B cell (primary cell): ENCODE measurements at regions not wholly inside any gene's neighbourhood (a gene's known extent, or its start where the extent isn't known, plus 50 kb on each side); places are given as distances from the start of the nearest gene placed in this dataset.
"Not testable (repeated sequence)": the region's sequence is repeated elsewhere in the genome, so short reads cannot be mapped to it uniquely, and the experiment has no call there.

Experiments
- ATAC-seq: fragments of 200-7000 bp; cut with Tn5 transposase; one replicate; pipeline ENCODE4 v1.10.0; 2021; ENCODE audit warnings: low read depth, mild to moderate bottlenecking, moderate number of reproducible peaks, moderate library complexity
- CTCF ChIA-PET: fragments of 350-600 bp; sonication (Branson Sonifier 250); formaldehyde crosslinking; loops from one replicate; lab custom pipeline; 2021; ENCODE audit warnings: antibody characterized with exemption, inconsistent platforms; lab: Charles Lee
- POLR2A ChIA-PET: fragments of 350-600 bp; sonication (Branson Sonifier 250); formaldehyde crosslinking; loops from one replicate; lab custom pipeline; 2021; ENCODE audit warnings: antibody characterized with exemption; lab: Charles Lee
- DNase-seq: peaks from one replicate; pipeline ENCODE4 v3.0.0; 2013
- H2AFZ ChIP-seq: 2 replicates; pipeline ENCODE4 v1.6.1; 2012; ENCODE audit warnings: mild to moderate bottlenecking, low read depth, low read length; ENCODE audit not compliant: insufficient read depth, poor library complexity, severe bottlenecking
- H3K27ac ChIP-seq, 2 donors: 1 replicate in 1 of 2; 2 replicates in 1 of 2; pipeline ENCODE4 v1.5.1; 2012 to 2013; ENCODE audit warnings: low read length in 2 of 2, mild to moderate bottlenecking in 2 of 2, moderate library complexity in 1 of 2
- H3K27me3 ChIP-seq, 4 experiments: fragments of 200-600 bp in 1 of 4; sonication (generic) in 1 of 4; replicated peaks in 1 of 4; 1 replicate in 2 of 4; 2 replicates in 2 of 4; pipeline versions ENCODE4 v1.6.1 to v1.7.0; 2013 to 2016; ENCODE audit warnings: low read length in 3 of 4, mild to moderate bottlenecking in 2 of 4, mixed read lengths in 1 of 4, moderate library complexity in 1 of 4; ENCODE audit not compliant: insufficient read depth in 4 of 4, control insufficient read depth in 3 of 4; ENCODE audit errors: control extremely low read depth in 1 of 4
- H3K36me3 ChIP-seq, 2 experiments: replicated peaks in 1 of 2; 1 replicate in 1 of 2; 2 replicates in 1 of 2; pipeline versions ENCODE4 v1.6.1 to v1.7.1; 2013; ENCODE audit warnings: low read length in 1 of 2; ENCODE audit not compliant: insufficient read depth in 2 of 2, control insufficient read depth in 1 of 2; ENCODE audit errors: control extremely low read depth in 1 of 2, extremely low read depth in 1 of 2
- H3K4me1 ChIP-seq, 2 donors: fragments of 200-600 bp in 1 of 2; sonication (generic) in 1 of 2; 1 replicate in 1 of 2; 2 replicates in 1 of 2; pipeline versions ENCODE4 v1.5.1 to v1.6.1; 2013 to 2017; ENCODE audit warnings: low read length in 2 of 2; ENCODE audit not compliant: control insufficient read depth in 2 of 2, insufficient read depth in 2 of 2
- H3K4me2 ChIP-seq: replicated peaks from 2 replicates; pipeline ENCODE3; 2012; ENCODE audit warnings: mild to moderate bottlenecking, low read depth, low read length; ENCODE audit not compliant: poor library complexity, severe bottlenecking
- H3K4me3 ChIP-seq, 5 experiments: fragments of 200-600 bp in 1 of 5; sonication (generic) in 1 of 5; 1 replicate in 3 of 5; 2 replicates in 2 of 5; pipeline versions ENCODE4 v1.5.1 to v1.7.0; 2011 to 2016; ENCODE audit warnings: low read length in 4 of 5, mild to moderate bottlenecking in 4 of 5, low read depth in 2 of 5, control low read depth in 1 of 5, moderate library complexity in 1 of 5; ENCODE audit not compliant: insufficient read depth in 1 of 5; ENCODE audit errors: control extremely low read depth in 1 of 5, extremely low read depth in 1 of 5
- H3K79me2 ChIP-seq: fragments of 200-600 bp; sonication (generic); one replicate; pipeline ENCODE4 v1.6.0; 2016; ENCODE audit warnings: low read length; ENCODE audit not compliant: control insufficient read depth, insufficient read depth
- H3K9ac ChIP-seq: fragments of 200-600 bp; sonication (generic); 2 replicates; pipeline ENCODE4 v1.6.1; 2017; ENCODE audit warnings: mild to moderate bottlenecking, low read length, moderate library complexity
- H3K9me3 ChIP-seq, 3 donors: one replicate each; pipeline versions ENCODE4 v1.6.1 to v1.7.1; 2013; ENCODE audit warnings: low read length in 2 of 3; ENCODE audit not compliant: control insufficient read depth in 2 of 3, insufficient read depth in 1 of 3; ENCODE audit errors: control extremely low read depth in 1 of 3
- H4K20me1 ChIP-seq: 2 replicates; pipeline ENCODE4 v1.6.0; 2012; ENCODE audit warnings: mild to moderate bottlenecking, low read length; ENCODE audit not compliant: insufficient read depth, control insufficient read depth, poor library complexity, severe bottlenecking
- H3K27ac Mint-ChIP-seq: one replicate; pipeline ENCODE4 v1.8.0; 2021; ENCODE audit warnings: mixed read lengths
- H3K27me3 Mint-ChIP-seq: one replicate; pipeline ENCODE4 v1.8.0; 2021; ENCODE audit warnings: mixed read lengths
- H3K4me1 Mint-ChIP-seq: one replicate; pipeline ENCODE4 v1.8.0; 2021; ENCODE audit warnings: mixed read lengths
- H3K4me3 Mint-ChIP-seq: one replicate; pipeline ENCODE4 v1.8.0; 2021; ENCODE audit warnings: mixed read lengths
- H3K9me3 Mint-ChIP-seq: one replicate; pipeline ENCODE4 v1.8.0; 2022; ENCODE audit warnings: mixed read lengths; ENCODE audit not compliant: insufficient read depth
- EZH2 ChIP-seq: IDR thresholded peaks from 2 replicates; pipeline ENCODE4 v1.6.1; 2012; ENCODE audit warnings: borderline replicate concordance, low read depth, mild to moderate bottlenecking, moderate library complexity, low read length; ENCODE audit not compliant: insufficient read depth, poor library complexity, severe bottlenecking
- WGBS: methylation state at CpG from one replicate; pipeline ENCODE4 v1.1.5; 2013; ENCODE audit warnings: missing lambda C conversion rate; ENCODE audit not compliant: insufficient coverage; 5-methylcytosine and 5-hydroxymethylcytosine counted together
- intact Hi-C: fragments of 100-400 bp; cut with micrococcal nuclease; formaldehyde crosslinking; loops from one replicate; pipeline ENCODE4 v1.10.0; 2022
- TF ChIP-seq, protein P1 (sequence below): fragments of 200-600 bp; IDR thresholded peaks from one replicate; pipeline ENCODE4 v1.8.0; 2022; ENCODE audit warnings: antibody characterized with exemption, mild to moderate bottlenecking

- no peak for DNase-seq
- no peak for TF ChIP-seq EZH2
- TF ChIP-seq, protein P1, sequence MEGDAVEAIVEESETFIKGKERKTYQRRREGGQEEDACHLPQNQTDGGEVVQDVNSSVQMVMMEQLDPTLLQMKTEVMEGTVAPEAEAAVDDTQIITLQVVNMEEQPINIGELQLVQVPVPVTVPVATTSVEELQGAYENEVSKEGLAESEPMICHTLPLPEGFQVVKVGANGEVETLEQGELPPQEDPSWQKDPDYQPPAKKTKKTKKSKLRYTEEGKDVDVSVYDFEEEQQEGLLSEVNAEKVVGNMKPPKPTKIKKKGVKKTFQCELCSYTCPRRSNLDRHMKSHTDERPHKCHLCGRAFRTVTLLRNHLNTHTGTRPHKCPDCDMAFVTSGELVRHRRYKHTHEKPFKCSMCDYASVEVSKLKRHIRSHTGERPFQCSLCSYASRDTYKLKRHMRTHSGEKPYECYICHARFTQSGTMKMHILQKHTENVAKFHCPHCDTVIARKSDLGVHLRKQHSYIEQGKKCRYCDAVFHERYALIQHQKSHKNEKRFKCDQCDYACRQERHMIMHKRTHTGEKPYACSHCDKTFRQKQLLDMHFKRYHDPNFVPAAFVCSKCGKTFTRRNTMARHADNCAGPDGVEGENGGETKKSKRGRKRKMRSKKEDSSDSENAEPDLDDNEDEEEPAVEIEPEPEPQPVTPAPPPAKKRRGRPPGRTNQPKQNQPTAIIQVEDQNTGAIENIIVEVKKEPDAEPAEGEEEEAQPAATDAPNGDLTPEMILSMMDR, result no peak
- no peaks in the 10 kb centered on the region for H3K27me3 ChIP-seq
- no peak overlapping the region for H2AFZ ChIP-seq
- H3K36me3 ChIP-seq, result no peaks in the 10 kb centered on the region
- H3K27ac Mint-ChIP-seq, result no peak overlapping the region
- H3K27me3 Mint-ChIP-seq, result no peaks in the 10 kb centered on the region
- H3K4me1 ChIP-seq, result no peaks in the 10 kb centered on the region
- no peak overlapping the region for H3K4me3 Mint-ChIP-seq
- no peak overlapping the region for H3K27ac ChIP-seq
- no peak for ATAC-seq
- no CpG with 5 or more reads among the region's 1 CpG for WGBS
- intact Hi-C loops, result no loop called here
- H3K9me3 ChIP-seq, result no peaks in the 10 kb centered on the region
- POLR2A ChIA-PET, result no interaction called here
- no peaks in the 10 kb centered on the region for H3K9me3 Mint-ChIP-seq
- H3K79me2 ChIP-seq, result no peaks in the 10 kb centered on the region
- H4K20me1 ChIP-seq, result no peaks in the 10 kb centered on the region
- CTCF ChIA-PET, result no interaction called here
- H3K4me1 Mint-ChIP-seq, result no peaks in the 10 kb centered on the region
- H3K4me3 ChIP-seq, result no peak overlapping the region
- H3K4me2 ChIP-seq, result no peak overlapping the region
- H3K9ac ChIP-seq, result no peak overlapping the region
Measured at GRCh38 chr5:50320131-50320749, 120.8 kb downstream of the EMB start.

- intact Hi-C loops, result no loop called here
- no peak overlapping the region for H3K9ac ChIP-seq
- TF ChIP-seq, protein P1, result no peak
- TF ChIP-seq EZH2, result no peak
- DNase-seq (no peak), ATAC-seq (no peak)
- no peak overlapping the region for H3K4me3 ChIP-seq
- ChIA-PET POLR2A (no interaction called here), CTCF (no interaction called here)
- H3K27me3 Mint-ChIP-seq, result no peaks in the 10 kb centered on the region
- no CpG with 5 or more reads among the region's 1 CpG for WGBS
- H3K4me1 Mint-ChIP-seq, result no peaks in the 10 kb centered on the region
- no peaks in the 10 kb centered on the region for H3K27me3 ChIP-seq
- H3K79me2 ChIP-seq, result no peaks in the 10 kb centered on the region
- H3K36me3 ChIP-seq, result no peaks in the 10 kb centered on the region
- H3K27ac ChIP-seq, result no peak overlapping the region
- no peaks in the 10 kb centered on the region for H3K9me3 ChIP-seq
- H3K4me2 ChIP-seq, result no peak overlapping the region
- H3K4me3 Mint-ChIP-seq, result no peak overlapping the region
- no peak overlapping the region for H3K27ac Mint-ChIP-seq
- H3K9me3 Mint-ChIP-seq, result no peaks in the 10 kb centered on the region
- H2AFZ ChIP-seq, result no peak overlapping the region
- H4K20me1 ChIP-seq, result no peaks in the 10 kb centered on the region
- H3K4me1 ChIP-seq, result no peaks in the 10 kb centered on the region
Measured at GRCh38 chr5:50318220-50318619, 122.9 kb downstream of the EMB start.

DNA sequence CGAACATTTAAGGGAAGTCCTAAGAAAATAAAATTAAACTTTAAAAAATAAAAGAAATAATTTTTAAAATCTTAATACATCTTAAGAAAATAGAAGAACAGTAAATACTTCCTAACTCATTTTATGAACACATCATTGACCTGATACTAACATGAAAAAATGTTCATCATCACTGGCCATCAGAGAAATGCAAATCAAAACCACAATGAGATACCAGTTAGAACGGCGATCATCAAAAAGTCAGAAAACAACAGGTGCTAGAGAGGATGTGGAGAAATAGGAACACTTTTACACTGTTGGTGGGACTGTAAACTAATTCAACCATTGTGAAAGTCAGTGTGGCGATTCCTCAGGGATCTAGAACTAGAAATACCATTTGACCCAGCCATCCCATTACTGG, 134.6 kb downstream of the EMB start:
- H3K4me2 ChIP-seq, result peak overlapping the region; percentile 30
- H3K4me3 ChIP-seq, intact Hi-C loops, DNase-seq, H3K27ac ChIP-seq, H3K9me3 ChIP-seq, H3K27me3 Mint-ChIP-seq, H3K4me1 ChIP-seq, H3K9ac ChIP-seq, POLR2A ChIA-PET, H4K20me1 ChIP-seq, H2AFZ ChIP-seq, CTCF ChIA-PET, H3K36me3 ChIP-seq, H3K27me3 ChIP-seq, H3K9me3 Mint-ChIP-seq, H3K79me2 ChIP-seq: not testable (repeated sequence)
- peak overlapping the region; percentile 79 for H3K4me3 Mint-ChIP-seq
- H3K27ac Mint-ChIP-seq, result peak overlapping the region; percentile 75
- ATAC-seq, result peak; percentile 31
- H3K4me1 Mint-ChIP-seq, result peaks cover 21% of the 10 kb centered on the region
- WGBS, result no CpG with 5 or more reads among the region's 4 CpGs
